GM23248 (cell line): ENCODE measurements at regions not wholly inside any gene's neighbourhood (a gene's known extent, or its start where the extent isn't known, plus 50 kb on each side); places are given as distances from the start of the nearest gene placed in this dataset.

Experiments
- DNase-seq: peaks from one replicate; pipeline ENCODE4 v3.0.0-alpha.2; 2015
- H2AFZ ChIP-seq: fragments of 200-600 bp; sonication (generic); 2 replicates; pipeline ENCODE4 v1.6.1; 2016; ENCODE audit warnings: antibody characterized with exemption
- H3F3A ChIP-seq: fragments of 200-600 bp; sonication (generic); 2 replicates; pipeline ENCODE4 v1.6.1; 2016; ENCODE audit warnings: mild to moderate bottlenecking, antibody characterized with exemption, mixed run types; ENCODE audit not compliant: insufficient read depth
- H3K27ac ChIP-seq: fragments of 200-600 bp; sonication (generic); 2 replicates; pipeline ENCODE4 v1.5.1; 2016; ENCODE audit warnings: mild to moderate bottlenecking
- H3K27me3 ChIP-seq: fragments of 200-600 bp; sonication (generic); replicated peaks from 2 replicates; pipeline ENCODE4 v1.6.1; 2016; ENCODE audit warnings: mild to moderate bottlenecking; ENCODE audit not compliant: insufficient read depth
- H3K36me3 ChIP-seq: fragments of 200-600 bp; sonication (generic); 2 replicates; pipeline ENCODE4 v1.6.1; 2016; ENCODE audit warnings: low read depth, mild to moderate bottlenecking
- H3K4me1 ChIP-seq: fragments of 200-600 bp; sonication (generic); 2 replicates; pipeline ENCODE4 v1.6.1; 2016; ENCODE audit warnings: mild to moderate bottlenecking; ENCODE audit not compliant: insufficient read depth
- H3K4me2 ChIP-seq: fragments of 200-600 bp; sonication (generic); one replicate; pipeline ENCODE4 v1.6.1; 2016; ENCODE audit warnings: mild to moderate bottlenecking; ENCODE audit not compliant: unreplicated experiment
- H3K4me3 ChIP-seq: fragments of 200-600 bp; sonication (generic); 2 replicates; pipeline ENCODE4 v1.5.1; 2016; ENCODE audit warnings: mild to moderate bottlenecking
- H3K79me2 ChIP-seq: fragments of 200-600 bp; sonication (generic); 2 replicates; pipeline ENCODE4 v1.6.1; 2016; ENCODE audit warnings: mild to moderate bottlenecking; ENCODE audit not compliant: insufficient read depth
- H3K9ac ChIP-seq: fragments of 200-600 bp; sonication (generic); 2 replicates; pipeline ENCODE4 v1.6.1; 2016; ENCODE audit warnings: mild to moderate bottlenecking
- H3K9me2 ChIP-seq: fragments of 200-600 bp; sonication (generic); 2 replicates; pipeline ENCODE4 v1.6.1; 2016; ENCODE audit warnings: mixed run types, mild to moderate bottlenecking, moderate library complexity; ENCODE audit not compliant: insufficient read depth
- H3K9me3 ChIP-seq: fragments of 200-600 bp; sonication (generic); one replicate; pipeline ENCODE4 v1.6.1; 2017; ENCODE audit warnings: low read depth
- H4K20me1 ChIP-seq: fragments of 200-600 bp; sonication (generic); 2 replicates; pipeline ENCODE4 v1.6.0; 2016; ENCODE audit not compliant: insufficient read depth
- EZH2 ChIP-seq: fragments of 200-600 bp; sonication (generic); IDR thresholded peaks from 2 replicates; pipeline ENCODE4 v1.6.1; 2018; ENCODE audit warnings: antibody characterized with exemption, mild to moderate bottlenecking; ENCODE audit not compliant: insufficient read depth, poor library complexity, severe bottlenecking
- EZH2phosphoT487 ChIP-seq: fragments of 200-600 bp; sonication (generic); IDR thresholded peaks from 2 replicates; pipeline ENCODE4 v1.6.1; 2018; ENCODE audit warnings: antibody characterized with exemption, moderate library complexity, mild to moderate bottlenecking, low read depth; ENCODE audit not compliant: insufficient read depth
- WGBS, 2 experiments: methylation state at CpG; one replicate each; pipeline ENCODE4 v1.1.6; 2015 to 2017; ENCODE audit warnings: low lambda C conversion rate in 2 of 2, low coverage in 1 of 2; ENCODE audit errors: missing lambda C conversion rate in 2 of 2; 5-methylcytosine and 5-hydroxymethylcytosine counted together
- in situ Hi-C: fragments of 300-500 bp; cut with MboI; formaldehyde crosslinking; loops from 2 replicates; pipeline ENCODE4 v1.15.0; 2020

- Histone ChIP-seq H3K36me3 (no peaks in the 10 kb centered on the region), H3K9me3 (no peaks in the 10 kb centered on the region), H3K9ac (no peak overlapping the region), H3K4me3 (no peak overlapping the region), H3K27me3 (no peaks in the 10 kb centered on the region), H2AFZ (no peak overlapping the region), H3K4me1 (no peaks in the 10 kb centered on the region), H3K9me2 (no peaks in the 10 kb centered on the region), H3K79me2 (no peaks in the 10 kb centered on the region), H3K27ac (no peak overlapping the region), H4K20me1 (no peaks in the 10 kb centered on the region), H3K4me2 (no peak overlapping the region), H3F3A (no peaks in the 10 kb centered on the region)
- TF ChIP-seq EZH2phosphoT487 (no peak), EZH2 (no peak)
- 97% methylated on average over 1 of the region's 1 CpG for WGBS, 2 experiments
- in situ Hi-C loops: no loop called here
- no peak for DNase-seq
Observed at GRCh38 chr13:33696530-33696929, 121.4 kb upstream of the RFC3 start.

GRCh38 chr13:33697926-33698325 is 120.0 kb upstream of the RFC3 start:
- WGBS, 2 experiments: 93 to 100% methylated on average over 1 of the region's 1 CpG
- H3K27ac ChIP-seq: no peak overlapping the region
- no peak overlapping the region for H3K9ac ChIP-seq
- H3K27me3 ChIP-seq: no peaks in the 10 kb centered on the region
- no peaks in the 10 kb centered on the region for H3K79me2 ChIP-seq
- no peaks in the 10 kb centered on the region for H3K36me3 ChIP-seq
- H4K20me1 ChIP-seq: no peaks in the 10 kb centered on the region
- H3K9me3 ChIP-seq: no peaks in the 10 kb centered on the region
- H2AFZ ChIP-seq: no peak overlapping the region
- TF ChIP-seq EZH2 (no peak), EZH2phosphoT487 (no peak)
- in situ Hi-C loops: no loop called here
- no peaks in the 10 kb centered on the region for H3K9me2 ChIP-seq
- H3K4me2 ChIP-seq: no peak overlapping the region
- no peak for DNase-seq
- H3K4me1 ChIP-seq: no peaks in the 10 kb centered on the region
- H3K4me3 ChIP-seq: no peak overlapping the region
- H3F3A ChIP-seq: no peaks in the 10 kb centered on the region

- Histone ChIP-seq H3F3A (no peaks in the 10 kb centered on the region), H3K27ac (no peak overlapping the region), H3K4me3 (no peak overlapping the region), H3K79me2 (no peaks in the 10 kb centered on the region), H3K27me3 (no peaks in the 10 kb centered on the region), H3K4me1 (no peaks in the 10 kb centered on the region), H3K9me2 (no peaks in the 10 kb centered on the region), H3K9ac (no peak overlapping the region), H3K36me3 (no peaks in the 10 kb centered on the region), H3K9me3 (no peaks in the 10 kb centered on the region), H4K20me1 (no peaks in the 10 kb centered on the region), H3K4me2 (no peak overlapping the region), H2AFZ (no peak overlapping the region)
- DNase-seq: no peak
- TF ChIP-seq EZH2phosphoT487 (no peak), EZH2 (no peak)
- in situ Hi-C loops: loop anchor here (25.0 kb wide), 1 partner anchor 1120 kb away; the partner anchor contains the start of gene PDS5B
- WGBS, 2 experiments: 62 to 72% methylated on average over 3 of the region's 3 CpGs
Observed at GRCh38 chr13:33707449-33707848, 110.5 kb upstream of the RFC3 start.

GRCh38 chr13:33710924-33711323 is 107.0 kb upstream of the RFC3 start:
- Histone ChIP-seq H3K27me3 (no peaks in the 10 kb centered on the region), H4K20me1 (no peaks in the 10 kb centered on the region), H3K9me2 (no peaks in the 10 kb centered on the region), H3F3A (no peaks in the 10 kb centered on the region), H3K4me2 (no peak overlapping the region), H3K27ac (no peak overlapping the region), H3K79me2 (no peaks in the 10 kb centered on the region), H3K36me3 (no peaks in the 10 kb centered on the region), H3K4me1 (no peaks in the 10 kb centered on the region), H3K4me3 (no peak overlapping the region), H2AFZ (no peak overlapping the region), H3K9ac (no peak overlapping the region), H3K9me3 (no peaks in the 10 kb centered on the region)
- WGBS, 2 experiments: 90 to 94% methylated on average over 1 of the region's 1 CpG
- no peak for TF ChIP-seq EZH2
- no peak for TF ChIP-seq EZH2phosphoT487
- in situ Hi-C loops: loop anchor here (10.0 to 25.0 kb wide), 2 partner anchors 166 to 1124 kb away; partner anchors contain the start of gene PDS5B
- DNase-seq: no peak

- Histone ChIP-seq H3F3A (no peaks in the 10 kb centered on the region), H3K4me2 (no peak overlapping the region), H3K9ac (no peak overlapping the region), H3K27me3 (no peaks in the 10 kb centered on the region), H3K9me2 (no peaks in the 10 kb centered on the region), H3K4me3 (no peak overlapping the region), H3K27ac (no peak overlapping the region), H2AFZ (no peak overlapping the region), H3K4me1 (no peaks in the 10 kb centered on the region), H3K9me3 (no peaks in the 10 kb centered on the region), H3K36me3 (no peaks in the 10 kb centered on the region), H3K79me2 (no peaks in the 10 kb centered on the region), H4K20me1 (no peaks in the 10 kb centered on the region)
- TF ChIP-seq EZH2: no peak
- no peak for TF ChIP-seq EZH2phosphoT487
- in situ Hi-C loops: loop anchor here (10.0 to 25.0 kb wide), 2 partner anchors 167 to 1124 kb away; partner anchors contain the start of gene PDS5B
- DNase-seq: no peak
- 62 to 63% methylated on average over 3 of the region's 3 CpGs for whole genome bisulfite sequencing, 2 experiments
Observed at GRCh38 chr13:33711436-33711835, 106.5 kb upstream of the RFC3 start.
